NCI-H82 (cell line): ENCODE measurements at regions not wholly inside any gene's neighbourhood (a gene's known extent, or its start where the extent isn't known, plus 50 kb on each side); places are given as distances from the start of the nearest gene placed in this dataset.

Experiments
- DNase-seq: peaks from one replicate; lab custom pipeline; 2025; lab: John Stamatoyannopoulos, UW

GRCh38 chr2:83565181-83565580 lies 893.9 kb downstream of the SUCLG1 start:
- DNase-seq = no peak

- DNase-seq = peak; percentile 53
These were observed 897.5 kb downstream of the SUCLG1 start for GRCh38 chr2:83561592-83561991.

- no peak for DNase-seq
These were observed 922.5 kb downstream of the SUCLG1 start for GRCh38 chr2:83536556-83536955.

GRCh38 chr2:83534416-83534815 lies 924.7 kb downstream of the SUCLG1 start:
- DNase-seq = no peak

GRCh38 chr2:83531206-83531826 lies 927.8 kb downstream of the SUCLG1 start:
- DNase-seq = peak; percentile 28

- DNase-seq = no peak
These were observed 930.3 kb downstream of the SUCLG1 start for GRCh38 chr2:83528767-83529166.

GRCh38 chr2:83522891-83523493 lies 936.1 kb downstream of the SUCLG1 start:
- DNase-seq = no peak

- no peak for DNase-seq
These were observed 941.2 kb downstream of the SUCLG1 start for GRCh38 chr2:83517727-83518368.

- DNase-seq = no peak
These were observed 942.6 kb downstream of the SUCLG1 start for GRCh38 chr2:83516503-83516902.

- no peak for DNase-seq
These were observed 971.6 kb downstream of the SUCLG1 start for GRCh38 chr2:83487451-83487850.

GRCh38 chr2:83481436-83481835 lies 977.6 kb downstream of the SUCLG1 start:
- DNase-seq = no peak

GRCh38 chr2:83478037-83478436 lies 981.0 kb downstream of the SUCLG1 start:
- no peak for DNase-seq

GRCh38 chr2:83475371-83475770 lies 983.7 kb downstream of the SUCLG1 start:
- no peak for DNase-seq

GRCh38 chr2:83471655-83472054 lies 987.4 kb downstream of the SUCLG1 start:
- no peak for DNase-seq

- DNase-seq = no peak
These were observed 988.2 kb downstream of the SUCLG1 start for GRCh38 chr2:83470928-83471327.

GRCh38 chr2:83464444-83464843 lies 994.6 kb downstream of the SUCLG1 start:
- no peak for DNase-seq

GRCh38 chr2:83462881-83463280 lies 996.2 kb downstream of the SUCLG1 start:
- DNase-seq = no peak

- no peak for DNase-seq
These were observed 997.9 kb downstream of the SUCLG1 start for GRCh38 chr2:83461135-83461534.

GRCh38 chr2:83459456-83459855 lies 999.6 kb downstream of the SUCLG1 start:
- no peak for DNase-seq

GRCh38 chr2:83435989-83436388 lies 1023.1 kb downstream of the SUCLG1 start:
- DNase-seq = no peak

- no peak for DNase-seq
These were observed 1038.1 kb downstream of the SUCLG1 start for GRCh38 chr2:83420993-83421392.

GRCh38 chr2:83394134-83394904 lies 1064.8 kb downstream of the SUCLG1 start:
- no peak for DNase-seq

GRCh38 chr2:83388804-83389203 lies 1070.3 kb downstream of the SUCLG1 start:
- DNase-seq = no peak
